ENCODE measurements at regions not wholly inside any gene's neighbourhood (a gene's known extent, or its start where the extent isn't known, plus 50 kb on each side); places are given as distances from the start of the nearest gene placed in this dataset.

DNA sequence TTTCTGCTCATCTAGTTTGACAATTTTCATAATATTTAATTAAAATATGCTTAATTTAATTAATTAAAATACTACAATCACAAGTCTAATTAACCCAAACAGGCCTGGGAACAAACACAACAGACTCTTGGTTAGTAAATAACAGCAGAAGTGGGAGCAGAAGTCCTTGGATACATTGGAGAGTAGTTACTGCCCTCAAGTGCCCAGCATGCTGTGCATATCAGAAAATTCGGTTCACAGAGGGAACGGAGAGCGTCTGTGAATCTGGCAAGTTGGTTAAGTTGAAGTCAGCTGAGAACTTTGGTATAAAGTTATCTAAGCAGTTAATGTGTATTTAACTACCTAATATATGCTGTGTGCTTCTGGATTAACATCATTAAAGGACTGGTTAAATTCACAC lies 87.0 kb upstream of the ATG10 start:
- 78% methylated on average over 3 of the region's 3 CpGs for WGBS (ENCODE audit: insufficient coverage, insufficient replicate concordance, low lambda C conversion rate, missing lambda C conversion rate)
- BruUV-seq (replicated peaks) = no TSS peak
- POLR2A ChIA-PET = no interaction called here

More for the DNA sequence above, 87.0 kb upstream of the ATG10 start:
- no peak overlapping the region for H2AFZ ChIP-seq (ENCODE audit: control insufficient read depth, low read depth, low read length)
- ChIA-PET CTCF (interaction anchor here (0.6 to 1.2 kb wide), 2 partner anchors 26 to 280 kb away, joined by 3 to 4 read pairs; no protein-coding TSS in a partner anchor), SMC1A (ENCODE audit: uncharacterized antibody, unreplicated experiment) (no interaction called here), RAD21 (ENCODE audit: unreplicated experiment) (no interaction called here)
- H3K4me2 ChIP-seq (ENCODE audit: control insufficient read depth, insufficient read depth) = no peak overlapping the region
- TF ChIP-seq, protein P1, sequence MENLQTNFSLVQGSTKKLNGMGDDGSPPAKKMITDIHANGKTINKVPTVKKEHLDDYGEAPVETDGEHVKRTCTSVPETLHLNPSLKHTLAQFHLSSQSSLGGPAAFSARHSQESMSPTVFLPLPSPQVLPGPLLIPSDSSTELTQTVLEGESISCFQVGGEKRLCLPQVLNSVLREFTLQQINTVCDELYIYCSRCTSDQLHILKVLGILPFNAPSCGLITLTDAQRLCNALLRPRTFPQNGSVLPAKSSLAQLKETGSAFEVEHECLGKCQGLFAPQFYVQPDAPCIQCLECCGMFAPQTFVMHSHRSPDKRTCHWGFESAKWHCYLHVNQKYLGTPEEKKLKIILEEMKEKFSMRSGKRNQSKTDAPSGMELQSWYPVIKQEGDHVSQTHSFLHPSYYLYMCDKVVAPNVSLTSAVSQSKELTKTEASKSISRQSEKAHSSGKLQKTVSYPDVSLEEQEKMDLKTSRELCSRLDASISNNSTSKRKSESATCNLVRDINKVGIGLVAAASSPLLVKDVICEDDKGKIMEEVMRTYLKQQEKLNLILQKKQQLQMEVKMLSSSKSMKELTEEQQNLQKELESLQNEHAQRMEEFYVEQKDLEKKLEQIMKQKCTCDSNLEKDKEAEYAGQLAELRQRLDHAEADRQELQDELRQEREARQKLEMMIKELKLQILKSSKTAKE (IDR thresholded peaks at IDR 0.05; ENCODE audit: low read depth, poor library complexity, severe bottlenecking) = no peak
- TF ChIP-seq WRNIP1 (IDR thresholded peaks at IDR 0.05; ENCODE audit: borderline replicate concordance, low read depth, low read length) = no peak
- no peak for TF ChIP-seq ESRRA (IDR thresholded peaks at IDR 0.05; ENCODE audit: low read length)
- no peak for TF ChIP-seq ZBED1 (IDR thresholded peaks at IDR 0.05; ENCODE audit: borderline replicate concordance)
- no peak for TF ChIP-seq NR2C1 (IDR thresholded peaks at IDR 0.05)
- TF ChIP-seq STAT1 (conservative IDR thresholded peaks at IDR 0.05) = no peak
- TF ChIP-seq, protein P2, sequence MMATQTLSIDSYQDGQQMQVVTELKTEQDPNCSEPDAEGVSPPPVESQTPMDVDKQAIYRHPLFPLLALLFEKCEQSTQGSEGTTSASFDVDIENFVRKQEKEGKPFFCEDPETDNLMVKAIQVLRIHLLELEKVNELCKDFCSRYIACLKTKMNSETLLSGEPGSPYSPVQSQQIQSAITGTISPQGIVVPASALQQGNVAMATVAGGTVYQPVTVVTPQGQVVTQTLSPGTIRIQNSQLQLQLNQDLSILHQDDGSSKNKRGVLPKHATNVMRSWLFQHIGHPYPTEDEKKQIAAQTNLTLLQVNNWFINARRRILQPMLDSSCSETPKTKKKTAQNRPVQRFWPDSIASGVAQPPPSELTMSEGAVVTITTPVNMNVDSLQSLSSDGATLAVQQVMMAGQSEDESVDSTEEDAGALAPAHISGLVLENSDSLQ (IDR thresholded peaks at IDR 0.05) = no peak
- TF ChIP-seq ZNF217 (IDR thresholded peaks at IDR 0.05) = no peak
- no peak for TF ChIP-seq GATAD2B (conservative IDR thresholded peaks at IDR 0.05; ENCODE audit: low read depth)
- TF ChIP-seq, protein P3, sequence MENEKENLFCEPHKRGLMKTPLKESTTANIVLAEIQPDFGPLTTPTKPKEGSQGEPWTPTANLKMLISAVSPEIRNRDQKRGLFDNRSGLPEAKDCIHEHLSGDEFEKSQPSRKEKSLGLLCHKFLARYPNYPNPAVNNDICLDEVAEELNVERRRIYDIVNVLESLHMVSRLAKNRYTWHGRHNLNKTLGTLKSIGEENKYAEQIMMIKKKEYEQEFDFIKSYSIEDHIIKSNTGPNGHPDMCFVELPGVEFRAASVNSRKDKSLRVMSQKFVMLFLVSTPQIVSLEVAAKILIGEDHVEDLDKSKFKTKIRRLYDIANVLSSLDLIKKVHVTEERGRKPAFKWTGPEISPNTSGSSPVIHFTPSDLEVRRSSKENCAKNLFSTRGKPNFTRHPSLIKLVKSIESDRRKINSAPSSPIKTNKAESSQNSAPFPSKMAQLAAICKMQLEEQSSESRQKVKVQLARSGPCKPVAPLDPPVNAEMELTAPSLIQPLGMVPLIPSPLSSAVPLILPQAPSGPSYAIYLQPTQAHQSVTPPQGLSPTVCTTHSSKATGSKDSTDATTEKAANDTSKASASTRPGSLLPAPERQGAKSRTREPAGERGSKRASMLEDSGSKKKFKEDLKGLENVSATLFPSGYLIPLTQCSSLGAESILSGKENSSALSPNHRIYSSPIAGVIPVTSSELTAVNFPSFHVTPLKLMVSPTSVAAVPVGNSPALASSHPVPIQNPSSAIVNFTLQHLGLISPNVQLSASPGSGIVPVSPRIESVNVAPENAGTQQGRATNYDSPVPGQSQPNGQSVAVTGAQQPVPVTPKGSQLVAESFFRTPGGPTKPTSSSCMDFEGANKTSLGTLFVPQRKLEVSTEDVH (IDR thresholded peaks at IDR 0.05; ENCODE audit: low read depth, partially characterized antibody) = no peak
- intact Hi-C loops (cut with micrococcal nuclease; ENCODE audit: unreplicated experiment) (no loop called here), in situ Hi-C loops (cut with MboI) (no loop called here)
- H3K9ac ChIP-seq (ENCODE audit: control insufficient read depth, insufficient read depth, low read length) = no peak overlapping the region
- H4K20me1 ChIP-seq (ENCODE audit: control insufficient read depth, insufficient read depth) = no peaks in the 10 kb centered on the region
- H3K36me3 ChIP-seq (ENCODE audit: control insufficient read depth in 2 of 2, insufficient read depth in 2 of 2, low read length in 1 of 2) = no peaks in the 10 kb centered on the region
- no peak for ATAC-seq
- H3K9me3 ChIP-seq (replicated peaks; ENCODE audit: control insufficient read depth, insufficient read depth, low read length) = no peaks in the 10 kb centered on the region; the same call in 2 of the 3 replicates
- no peak overlapping the region for H3K4me3 ChIP-seq
- H3K79me2 ChIP-seq (ENCODE audit: control insufficient read depth, insufficient read depth, low read length) = no peaks in the 10 kb centered on the region
- no peaks in the 10 kb centered on the region for H3K4me1 ChIP-seq (ENCODE audit: control insufficient read depth, insufficient read depth, low read length)
- no peak overlapping the region for H3K27ac ChIP-seq (ENCODE audit: control insufficient read depth, insufficient read depth)
- no peak for FAIRE-seq
- DNase-seq (ENCODE audit: low read depth, low spot score) = no peak
- 0 out of 4 replicates have a peak, but pooled peaks cover 0 to 3% of the 10 kb centered on the region in 2 experiments for H3K27me3 ChIP-seq (replicated peaks in 1 of 2; ENCODE audit: control insufficient read depth in 2 of 2, insufficient read depth in 2 of 2, low read length in 1 of 2)

Measured in GM12878 (cell line).